ENCODE measurements at regions not wholly inside any gene's neighbourhood (a gene's known extent, or its start where the extent isn't known, plus 50 kb on each side); places are given as distances from the start of the nearest gene placed in this dataset.
"Not testable (repeated sequence)": the region's sequence is repeated elsewhere in the genome, so short reads cannot be mapped to it uniquely, and the experiment has no call there.

DNA sequence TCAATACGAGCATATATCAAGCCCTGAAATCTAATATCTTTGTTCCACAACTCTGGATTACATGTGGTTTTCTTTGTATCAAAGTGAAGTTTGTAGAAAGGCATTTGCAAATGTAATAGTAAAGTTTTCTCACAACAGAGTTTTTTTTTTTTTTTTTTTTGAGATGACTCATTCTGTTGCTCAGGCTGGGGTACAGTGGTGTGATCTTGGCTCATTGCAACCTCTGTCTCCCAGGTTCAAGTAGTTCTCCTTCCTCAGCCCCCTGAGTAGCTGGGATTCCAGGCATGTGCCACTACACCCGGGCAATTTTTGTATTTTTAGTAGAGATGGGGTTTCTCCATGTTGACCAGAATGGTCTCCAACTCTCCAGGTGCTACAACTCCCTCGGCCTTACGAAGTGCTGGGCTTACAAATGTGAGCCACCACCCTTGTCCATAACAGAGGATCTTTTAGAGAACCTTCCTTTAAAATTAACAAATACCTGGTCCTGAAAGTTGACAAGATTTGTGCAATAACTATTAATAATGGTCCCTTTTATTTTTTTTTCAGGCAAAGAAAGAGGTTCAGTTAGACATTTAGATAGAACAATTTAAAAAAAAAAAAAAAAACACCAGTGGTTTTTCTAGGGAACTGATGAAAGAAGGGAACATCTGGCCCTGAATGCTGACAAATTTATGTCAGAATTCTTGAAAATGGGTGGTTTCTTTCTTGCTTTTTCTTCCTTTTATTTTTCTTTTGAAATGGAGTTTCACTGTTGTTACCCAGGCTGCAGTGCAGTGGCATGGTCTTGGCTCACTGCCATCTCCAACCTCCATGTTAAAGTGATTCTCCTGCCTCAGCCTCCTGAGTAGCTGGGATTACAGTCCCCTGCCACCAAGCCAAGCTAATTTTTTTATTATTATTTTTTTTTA is 278.5 kb downstream of the RPS4Y2 start:
- DNase-seq: no peak

DNA sequence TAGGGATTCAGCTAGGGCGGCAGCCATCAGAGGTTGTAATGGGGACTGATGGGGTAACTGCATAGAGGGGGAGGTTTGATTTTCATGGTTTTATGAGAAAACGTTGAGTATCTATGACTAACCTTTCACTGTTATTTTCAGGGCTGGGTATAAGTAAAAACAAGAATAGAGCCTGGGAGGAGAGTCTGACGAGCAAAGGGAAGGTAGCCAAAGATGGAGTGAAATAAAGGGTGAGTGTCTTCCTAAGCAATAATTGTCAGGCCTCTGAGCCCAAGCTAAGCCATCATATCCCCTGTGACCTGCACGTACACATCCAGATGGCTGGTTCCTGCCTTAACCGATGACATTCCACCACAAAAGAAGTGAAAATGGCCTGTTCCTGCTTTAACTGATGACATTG is 281.5 kb downstream of the RPS4Y2 start:
- not testable (repeated sequence) for DNase-seq

DNA sequence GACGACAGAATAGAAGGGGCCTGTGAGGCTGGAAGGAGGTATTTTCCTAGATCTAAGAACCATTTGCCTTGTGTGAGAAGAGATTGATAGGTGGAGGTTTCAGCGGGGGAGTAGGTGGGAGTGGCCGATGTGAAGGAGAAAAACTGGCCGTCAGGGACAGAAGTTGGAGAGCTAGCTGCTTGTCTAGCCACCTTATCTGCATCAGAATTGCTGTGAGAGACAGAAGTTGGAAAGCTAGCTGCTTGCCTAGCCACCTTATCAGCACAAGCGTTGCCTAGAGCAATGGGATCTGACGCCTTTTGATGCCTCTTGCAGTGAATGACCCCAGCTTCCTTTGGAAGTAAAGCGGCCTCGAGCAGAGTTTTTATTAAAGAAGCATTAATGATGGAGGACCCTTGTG is 283.9 kb downstream of the RPS4Y2 start:
- DNase-seq: peak; percentile 42

GRCh38 chrY:21040711-21041110 is 284.8 kb downstream of the RPS4Y2 start:
- DNase-seq: not testable (repeated sequence)

DNA sequence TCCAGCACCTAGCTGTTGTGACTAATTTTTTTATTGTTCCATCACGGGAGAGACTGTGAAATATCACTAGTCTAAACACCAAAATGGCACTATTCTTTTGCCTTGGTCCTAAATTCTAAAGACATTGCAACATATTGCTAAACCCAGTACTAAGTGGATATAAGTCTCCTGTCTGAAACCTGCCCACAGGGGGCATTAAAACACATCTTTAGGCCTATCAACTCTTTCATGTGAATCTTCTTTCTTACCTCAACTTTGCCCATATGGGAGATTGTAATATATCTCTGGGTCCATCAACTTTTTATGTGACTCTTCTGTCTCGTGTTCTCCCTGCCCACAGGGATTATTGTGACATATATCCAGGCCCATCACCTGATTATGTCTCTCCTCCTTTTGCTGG is 317.2 kb downstream of the RPS4Y2 start:
- DNase-seq: peak; percentile 32

DNA sequence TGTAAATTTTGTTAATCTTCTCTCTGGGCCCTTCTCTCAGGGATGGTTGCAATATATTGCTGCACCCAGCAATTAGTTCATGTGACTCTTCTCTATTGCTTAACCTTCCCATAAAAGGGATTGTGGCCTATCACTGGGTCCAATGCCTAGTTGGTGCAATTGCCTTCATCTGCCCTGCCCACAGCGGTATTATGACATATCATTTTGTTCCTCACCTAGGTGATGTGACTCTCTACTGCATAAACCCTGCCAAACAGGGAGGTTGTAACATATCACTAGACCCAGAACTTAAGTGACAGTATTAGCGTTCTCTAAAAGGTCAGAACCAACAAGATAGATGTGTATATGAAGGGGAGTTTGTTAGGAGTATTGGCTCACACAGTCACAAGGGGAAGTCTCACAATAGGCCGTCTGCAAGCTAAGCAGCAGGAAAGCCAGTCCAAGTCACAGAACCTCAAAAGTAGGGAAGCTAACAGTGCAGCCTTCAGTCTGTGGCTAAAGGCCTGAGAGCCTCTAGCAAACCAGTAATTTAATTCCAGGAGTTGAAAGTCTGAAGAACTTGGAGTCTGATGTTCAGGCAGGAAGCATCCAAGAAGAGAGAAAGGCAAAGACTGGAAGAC is 317.8 kb downstream of the RPS4Y2 start:
- DNase-seq: peak; percentile 15

DNA sequence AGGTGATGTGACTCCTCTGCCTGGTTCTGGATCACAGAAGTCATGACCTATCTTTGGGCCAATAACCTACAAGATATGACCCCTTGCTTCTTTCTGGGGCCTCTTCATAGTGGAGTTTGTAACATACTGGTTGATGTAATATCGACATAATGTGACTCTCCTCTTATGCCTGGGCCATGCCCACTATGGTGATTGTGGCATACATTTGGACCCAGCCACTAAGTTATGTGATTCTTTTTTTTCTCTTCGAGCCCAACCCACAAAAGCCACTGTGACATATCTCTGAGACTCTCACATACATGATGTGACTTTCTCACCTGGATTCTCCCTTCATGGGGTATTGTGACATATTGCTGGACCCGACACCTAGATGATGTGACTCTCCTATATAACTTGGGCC is 319.8 kb downstream of the RPS4Y2 start:
- no peak for DNase-seq

- DNase-seq: no peak
These were observed 323.8 kb downstream of the RPS4Y2 start for GRCh38 chrY:21079670-21080069.

DNA sequence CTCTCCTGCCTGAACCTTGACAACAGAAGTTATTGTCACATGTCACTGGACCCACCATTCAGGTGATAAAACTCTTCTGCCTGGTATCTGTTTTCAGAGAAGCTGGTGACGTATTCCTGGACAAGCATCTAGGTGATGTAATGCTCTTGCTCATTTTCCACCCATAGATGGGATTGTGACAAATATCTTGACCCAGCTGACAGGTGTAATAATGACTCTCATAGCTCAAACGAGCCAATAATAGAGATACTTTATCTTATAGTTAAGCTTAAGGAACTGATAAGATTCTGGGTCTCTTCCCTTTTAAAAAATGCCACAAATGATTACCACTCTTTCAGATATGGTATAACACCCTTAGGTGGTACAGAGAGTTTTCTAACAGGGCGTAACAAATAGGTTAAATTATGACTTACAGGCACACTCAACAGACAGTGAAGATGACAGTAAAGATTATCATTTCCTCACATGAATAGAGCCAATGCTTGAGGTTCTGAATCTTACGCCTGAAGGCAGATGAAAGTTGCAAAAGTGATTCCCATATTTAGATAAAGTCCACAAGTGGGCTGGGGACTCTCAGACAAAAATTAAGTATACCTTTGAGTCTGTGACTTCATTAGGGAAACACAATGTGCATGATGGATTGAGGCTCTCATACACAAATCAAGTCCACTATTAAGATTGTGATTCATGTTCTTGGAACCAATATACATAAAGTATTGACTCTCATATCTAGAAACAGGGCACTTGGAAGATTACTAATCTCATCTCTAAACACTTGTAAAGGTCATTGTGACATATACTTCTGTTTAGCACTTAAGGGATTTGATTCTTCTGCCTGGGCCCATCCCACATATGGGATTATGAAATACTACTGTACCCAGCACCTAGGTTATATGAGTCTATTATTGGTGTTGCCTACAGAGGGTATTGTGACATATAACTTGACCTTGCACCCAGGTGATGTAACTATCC is 326.0 kb downstream of the RPS4Y2 start:
- no peak for DNase-seq

GRCh38 chrY:21082639-21083038 is 326.7 kb downstream of the RPS4Y2 start:
- DNase-seq: no peak

- DNase-seq: peak; percentile 17
These were observed 336.0 kb downstream of the RPS4Y2 start for GRCh38 chrY:21091909-21092308.

- no peak for DNase-seq
These were observed 346.6 kb downstream of the RPS4Y2 start for GRCh38 chrY:21102507-21102906.

- DNase-seq: no peak
These were observed 348.0 kb downstream of the RPS4Y2 start for GRCh38 chrY:21103885-21104284.

GRCh38 chrY:21105529-21105928 is 349.6 kb downstream of the RPS4Y2 start:
- no peak for DNase-seq

- DNase-seq: no peak
These were observed 355.4 kb downstream of the RPS4Y2 start for GRCh38 chrY:21111313-21111712.

- no peak for DNase-seq
These were observed 365.2 kb downstream of the RPS4Y2 start for GRCh38 chrY:21121065-21121464.

- peak; percentile 65 for DNase-seq
These were observed 375.5 kb upstream of the RBMY1B start for GRCh38 chrY:21135591-21135990.

DNA sequence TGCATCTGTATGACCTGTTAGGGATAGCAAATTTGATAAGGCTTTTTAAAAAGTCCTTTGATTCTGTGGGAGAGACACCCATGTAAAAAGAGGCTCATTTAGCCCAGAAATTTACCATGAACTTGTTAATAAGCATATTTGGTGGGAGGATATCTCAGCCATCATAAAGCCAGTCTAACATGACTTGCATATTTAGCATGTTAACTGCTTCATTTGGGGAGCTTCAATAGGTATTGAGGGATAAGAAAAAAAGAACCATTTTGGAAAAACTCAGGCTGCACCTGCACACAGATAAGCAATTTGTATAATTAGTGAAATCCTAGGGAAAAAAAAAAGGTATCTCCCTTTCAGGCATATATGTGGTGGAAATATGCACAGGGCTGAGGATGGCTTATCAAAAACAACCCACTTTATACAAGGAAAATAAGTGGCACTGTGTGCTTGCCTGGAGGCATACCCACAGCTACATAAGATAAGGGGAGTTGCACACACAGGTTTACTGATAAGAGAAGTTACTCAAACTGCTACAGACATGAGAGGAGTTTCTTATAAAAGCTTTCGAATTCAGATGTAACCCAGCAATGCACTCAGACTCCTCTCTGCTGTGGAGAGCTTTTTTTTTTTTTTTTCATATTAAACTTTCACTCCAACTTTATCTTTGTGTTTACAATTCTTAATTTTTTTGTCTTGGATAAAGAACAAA is 372.9 kb upstream of the RBMY1B start:
- DNase-seq: peak; percentile 80

DNA sequence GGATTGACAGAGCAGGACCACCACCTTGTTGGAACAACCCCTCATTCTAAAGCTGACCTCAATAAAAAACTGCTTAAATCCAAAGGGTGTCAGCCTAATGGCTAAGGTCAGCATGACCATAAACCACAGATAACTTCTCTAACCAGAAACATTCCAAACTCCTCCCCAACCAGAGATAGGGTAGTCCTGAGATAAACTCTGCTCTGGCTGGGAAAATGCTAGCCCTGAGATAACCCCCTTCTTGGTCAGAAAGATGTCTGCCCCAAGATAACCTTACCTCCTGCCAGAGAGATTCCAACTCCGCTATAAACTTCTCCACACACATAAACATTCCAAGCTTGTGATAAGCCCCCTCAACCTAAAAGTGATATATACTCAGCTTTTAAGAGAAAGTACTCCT is 364.8 kb upstream of the RBMY1B start:
- DNase-seq: peak; percentile 51

- DNase-seq: peak; percentile 73
These were observed 361.2 kb upstream of the RBMY1B start for GRCh38 chrY:21149971-21150370.

- DNase-seq: peak; percentile 36
These were observed 341.3 kb upstream of the RBMY1B start for GRCh38 chrY:21169821-21170220.

- no peak for DNase-seq
These were observed 336.3 kb upstream of the RBMY1B start for GRCh38 chrY:21174697-21175463.

All from hematopoietic multipotent progenitor cell treated with erythropoietin and hydrocortisone succinate and interleukin-3 and kit ligand, for 6 days (in vitro differentiated cells).